HG02588 (cell line): ENCODE measurements at regions not wholly inside any gene's neighbourhood (a gene's known extent, or its start where the extent isn't known, plus 50 kb on each side); places are given as distances from the start of the nearest gene placed in this dataset.
"Not testable (repeated sequence)": the region's sequence is repeated elsewhere in the genome, so short reads cannot be mapped to it uniquely, and the experiment has no call there.

ENCODE experiments used
- ATAC-seq: cut with Tn5 transposase; IDR thresholded peaks from one replicate; pipeline ENCODE4 v1.9.1; 2021; ENCODE audit warnings: mild to moderate bottlenecking, moderate library complexity; ENCODE audit not compliant: unreplicated experiment

DNA sequence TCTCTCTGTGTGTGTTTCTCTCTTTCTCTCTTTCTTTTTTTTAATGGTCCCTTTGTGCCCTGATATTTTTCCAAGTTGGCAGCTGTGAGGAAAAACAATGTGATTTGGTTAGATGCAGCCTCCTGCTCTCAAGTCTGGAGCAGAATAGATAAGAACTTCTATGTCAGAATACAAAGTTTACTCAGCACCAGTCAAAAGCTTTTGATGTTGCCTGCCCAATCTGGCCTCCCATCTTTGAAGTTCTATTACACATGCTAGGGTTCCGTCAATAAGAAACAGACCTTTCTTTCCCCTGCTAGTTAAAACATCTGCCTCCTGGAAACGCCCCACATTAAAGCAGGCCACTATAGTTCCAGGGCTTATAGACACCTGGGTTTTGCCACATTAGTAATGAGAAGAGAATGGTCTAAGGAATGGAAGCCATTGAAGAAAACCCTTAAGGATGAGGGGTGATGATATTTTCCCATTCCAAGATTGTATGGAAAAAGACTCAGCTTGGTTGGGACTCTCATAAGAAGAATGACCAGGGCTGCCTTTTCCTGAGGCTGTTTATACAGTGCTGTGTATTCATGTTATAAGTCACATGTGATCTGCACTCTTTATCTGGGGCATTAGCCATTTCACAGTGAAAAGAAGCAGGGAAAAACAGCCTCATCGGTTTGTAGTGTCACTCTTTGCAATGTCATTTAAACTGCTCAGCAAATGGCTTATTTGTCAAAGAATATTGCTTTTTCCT is 414.7 kb upstream of the PROX1 start:
- no peak for ATAC-seq

DNA sequence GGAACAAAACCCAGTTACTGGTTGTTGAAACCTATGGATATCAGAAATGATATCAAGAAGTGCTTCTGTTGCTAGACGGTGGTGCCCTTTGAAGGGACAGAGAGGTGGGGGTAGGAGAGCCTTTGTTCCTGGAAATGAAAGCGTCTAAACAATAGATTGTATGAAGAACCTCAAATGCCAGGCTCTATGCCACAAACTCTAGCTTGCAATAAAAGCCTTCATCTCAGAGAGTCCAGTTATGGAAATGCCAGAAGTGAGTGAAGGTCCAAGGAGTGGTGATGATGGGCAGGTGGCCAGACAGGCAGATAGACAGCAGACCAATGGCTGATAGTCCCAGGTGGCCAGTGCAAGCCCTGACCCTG is 414.1 kb upstream of the PROX1 start:
- no peak for ATAC-seq

DNA sequence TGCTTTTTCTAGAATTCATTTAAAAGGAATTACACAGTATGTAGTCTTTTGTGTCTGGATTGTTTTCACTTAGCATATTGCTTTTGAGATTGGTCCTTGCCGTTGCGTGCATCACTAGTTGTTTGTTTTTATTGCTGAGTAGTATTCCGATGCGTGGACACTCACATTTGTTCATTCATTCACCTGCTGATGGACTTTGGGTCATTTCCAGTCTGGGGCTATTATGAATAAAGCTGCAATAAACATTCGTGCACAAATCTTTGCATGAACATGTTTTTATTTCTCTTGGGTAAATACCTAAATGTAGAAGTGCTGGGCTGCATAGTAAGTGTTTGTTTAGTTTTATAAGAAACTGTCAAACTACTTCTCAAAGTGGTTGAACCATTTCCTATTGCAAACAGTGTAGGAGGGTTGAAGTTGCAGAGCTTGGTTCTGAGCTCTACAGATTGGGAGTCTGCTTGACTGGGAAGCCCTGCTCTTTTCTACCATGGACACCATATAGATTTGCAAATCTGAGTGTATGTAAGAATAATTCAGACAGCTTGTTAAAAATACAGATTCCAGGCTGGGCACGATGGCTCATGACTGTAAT is 404.7 kb upstream of the PROX1 start:
- no peak for ATAC-seq

DNA sequence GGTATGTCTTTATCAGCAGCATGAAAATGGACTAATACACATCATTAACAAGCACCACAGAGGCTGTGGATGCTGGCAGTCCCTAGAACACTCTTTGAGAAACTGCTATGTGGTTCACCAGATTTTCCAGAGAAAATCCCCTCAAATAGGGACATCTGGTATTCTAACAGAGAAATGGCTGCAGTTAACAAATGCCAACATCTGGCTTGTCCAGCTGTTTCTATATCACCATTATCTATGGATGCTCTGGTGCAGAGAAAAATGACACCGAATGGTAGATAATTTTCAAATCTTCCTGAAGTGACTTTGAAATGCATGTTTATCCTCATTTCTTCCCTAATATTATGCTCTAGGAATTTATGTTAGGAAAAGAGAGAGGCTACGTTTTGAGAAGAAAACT is 403.5 kb upstream of the PROX1 start:
- ATAC-seq, result no peak

DNA sequence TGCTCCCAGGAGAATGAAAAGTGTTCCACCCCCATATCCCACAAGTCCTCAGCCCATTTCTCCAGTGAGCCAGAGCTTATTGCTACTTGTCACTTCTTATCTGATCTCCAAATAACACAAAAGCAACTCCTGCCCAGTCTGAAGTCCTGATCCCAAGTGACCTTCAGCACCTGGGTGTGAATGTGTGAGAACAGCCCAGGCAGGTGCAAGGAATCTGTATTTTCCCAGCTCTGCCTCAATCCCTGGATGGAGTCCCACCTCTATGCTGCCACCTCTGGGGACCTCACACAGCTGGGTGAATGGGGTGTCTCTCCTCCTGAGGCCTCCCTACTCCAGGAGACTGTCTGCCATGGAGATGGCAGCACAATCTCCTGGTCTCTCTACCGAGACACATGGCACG is 402.4 kb upstream of the PROX1 start:
- no peak for ATAC-seq

DNA sequence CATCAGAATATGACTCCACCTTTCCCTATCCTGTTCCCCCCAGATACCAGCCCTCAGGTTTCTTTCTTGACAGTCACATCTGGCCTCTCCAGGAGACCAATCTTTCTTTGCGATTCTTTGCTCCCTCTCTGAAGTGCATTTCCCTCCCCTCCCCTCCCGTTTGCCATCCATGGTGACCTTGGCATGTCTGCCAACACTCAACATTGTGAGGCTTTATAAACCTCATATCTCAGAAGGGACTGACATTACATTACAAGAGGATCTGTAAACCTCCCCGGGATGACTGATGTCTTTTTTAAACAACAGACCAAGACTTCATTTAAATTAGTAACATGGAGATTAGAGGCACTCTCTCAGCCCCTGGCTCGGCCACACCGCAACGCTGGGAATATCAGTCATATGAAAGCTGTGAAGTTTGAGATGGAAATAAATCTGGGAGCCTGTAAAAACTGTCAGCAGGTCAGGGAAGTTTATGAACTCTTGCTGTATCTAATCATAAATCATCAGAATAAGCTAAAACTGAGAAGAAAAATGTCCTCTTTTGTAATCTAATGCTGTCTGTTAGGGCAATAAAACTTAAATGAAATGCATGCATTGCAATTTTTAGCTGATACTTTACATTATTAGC is 401.7 kb upstream of the PROX1 start:
- ATAC-seq, result no peak

DNA sequence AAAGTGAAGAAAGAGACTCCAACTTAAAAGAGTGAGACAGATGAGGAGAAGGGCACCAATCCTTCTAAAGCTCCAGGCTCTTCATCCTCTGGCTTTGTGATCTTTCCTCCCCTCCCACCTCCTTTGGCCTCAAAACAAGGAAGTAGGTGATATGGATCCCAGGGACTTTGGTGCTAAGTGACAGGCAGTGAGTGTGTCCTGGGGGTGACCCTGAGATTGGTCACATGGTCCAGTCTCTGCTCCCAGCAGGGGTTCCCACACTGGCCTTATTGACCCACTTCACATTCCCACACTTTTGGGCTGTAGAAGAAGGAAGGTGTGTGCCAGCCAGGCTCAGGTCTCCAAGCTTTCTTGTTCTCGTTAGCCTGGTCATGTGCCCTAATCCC is 401.2 kb upstream of the PROX1 start:
- no peak for ATAC-seq

DNA sequence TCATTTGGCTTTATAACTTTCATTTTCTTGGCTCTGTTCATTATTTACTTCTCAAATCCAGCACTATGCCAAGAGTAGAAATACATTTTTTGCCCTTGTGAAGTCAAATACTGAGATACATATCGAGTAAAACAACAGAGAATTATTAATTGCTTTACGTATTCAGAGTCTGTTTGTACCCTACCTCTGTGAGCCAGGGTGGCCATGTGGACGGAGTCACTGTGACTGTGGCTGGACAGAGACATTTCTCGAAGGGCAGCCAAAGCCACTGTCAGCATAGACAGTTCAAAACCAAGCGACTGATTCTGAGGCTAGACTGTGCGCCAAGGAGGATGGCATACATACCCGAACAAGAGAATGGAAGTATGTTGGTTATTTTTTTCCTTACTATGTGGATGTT is 391.0 kb upstream of the PROX1 start:
- ATAC-seq, result no peak

DNA sequence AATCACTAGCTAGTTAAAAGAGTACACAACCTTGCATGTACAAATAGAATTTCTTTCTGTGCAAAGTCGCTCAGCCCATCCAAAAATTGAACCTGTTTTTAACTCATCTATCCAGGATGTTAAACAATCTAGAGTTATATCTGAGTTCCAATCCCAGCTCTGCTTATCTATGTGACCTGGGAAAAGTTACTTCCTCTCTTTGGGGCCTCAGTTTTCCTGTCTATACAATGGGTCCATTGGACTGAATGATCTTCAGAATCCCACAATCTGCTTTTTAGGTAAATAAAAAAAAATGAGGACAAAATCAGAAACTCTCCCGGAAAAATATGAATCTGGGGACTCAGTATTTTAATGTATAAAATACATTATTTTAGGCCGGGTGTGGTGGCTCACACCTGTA is 389.5 kb upstream of the PROX1 start:
- ATAC-seq, result no peak

DNA sequence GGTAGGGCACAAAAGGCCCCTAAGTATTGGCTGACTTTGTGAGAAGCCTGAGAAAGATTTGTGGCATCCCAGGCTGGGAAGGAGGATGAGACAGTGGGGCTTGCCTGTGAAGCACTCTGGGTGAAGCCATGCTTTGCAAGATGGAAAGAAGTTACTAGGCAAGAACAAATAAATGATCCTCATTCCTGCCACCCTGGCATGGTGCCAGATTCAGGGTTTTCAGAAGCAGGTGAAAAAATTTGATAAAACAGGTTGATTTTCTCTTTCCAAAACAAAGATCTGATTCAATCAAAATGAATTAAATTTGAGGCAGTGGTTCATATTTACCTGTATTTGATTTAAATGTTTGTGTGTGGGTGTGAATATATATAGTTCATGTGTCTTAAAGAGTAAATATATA is 386.9 kb upstream of the PROX1 start:
- ATAC-seq, result no peak

DNA sequence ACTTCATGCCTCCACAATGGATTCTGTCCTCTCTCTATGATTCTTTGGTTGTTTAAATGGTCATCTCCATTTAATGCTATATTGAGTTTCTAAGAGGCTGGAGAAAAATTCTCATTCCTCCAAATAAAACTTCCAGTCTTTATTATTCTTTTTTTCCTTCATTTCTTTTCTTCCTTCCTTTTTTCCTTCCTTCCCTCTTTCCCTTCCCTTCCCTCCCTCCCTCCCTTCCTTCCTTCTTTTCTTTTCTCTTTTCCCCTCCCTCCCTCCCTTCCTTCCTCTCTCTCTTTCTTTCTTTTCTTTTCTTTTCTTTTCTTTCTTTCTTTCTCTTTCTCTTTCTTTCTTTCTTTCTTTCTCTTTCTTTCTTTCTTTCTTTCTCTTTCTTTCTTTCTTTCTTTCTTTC is 386.1 kb upstream of the PROX1 start:
- not testable (repeated sequence) for ATAC-seq

DNA sequence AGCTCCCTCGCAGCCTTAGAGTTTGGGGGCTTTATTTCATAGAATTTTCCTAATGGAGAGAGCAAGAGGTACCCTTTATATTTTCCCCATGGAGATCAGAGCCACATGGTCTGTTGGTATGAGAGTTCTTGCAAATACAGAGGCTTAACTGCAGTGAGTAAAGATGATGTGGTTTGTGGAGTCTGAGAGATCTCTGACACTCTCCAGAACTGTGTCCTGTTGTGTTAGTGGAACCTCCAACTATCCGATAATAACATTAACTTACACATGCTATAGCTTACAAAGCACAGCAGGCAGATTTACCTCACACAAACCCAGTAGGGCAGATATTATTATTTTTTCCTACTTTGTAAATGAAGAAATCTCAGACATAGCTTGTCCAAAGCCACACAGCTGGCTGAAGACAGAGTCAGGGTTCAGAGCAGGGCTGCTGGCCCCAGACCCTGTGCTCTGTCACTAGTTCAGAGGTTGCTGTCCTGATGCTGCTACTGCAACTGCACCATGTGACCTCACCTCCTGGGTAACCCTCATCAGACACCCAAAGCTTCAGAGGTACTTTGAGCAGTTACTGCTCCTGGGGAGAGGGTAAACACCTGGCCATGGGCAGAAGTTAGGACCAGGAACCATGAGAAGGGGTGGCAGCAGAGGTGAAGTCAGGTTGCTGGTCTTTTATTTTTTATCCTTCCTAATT is 384.8 kb upstream of the PROX1 start:
- no peak for ATAC-seq

DNA sequence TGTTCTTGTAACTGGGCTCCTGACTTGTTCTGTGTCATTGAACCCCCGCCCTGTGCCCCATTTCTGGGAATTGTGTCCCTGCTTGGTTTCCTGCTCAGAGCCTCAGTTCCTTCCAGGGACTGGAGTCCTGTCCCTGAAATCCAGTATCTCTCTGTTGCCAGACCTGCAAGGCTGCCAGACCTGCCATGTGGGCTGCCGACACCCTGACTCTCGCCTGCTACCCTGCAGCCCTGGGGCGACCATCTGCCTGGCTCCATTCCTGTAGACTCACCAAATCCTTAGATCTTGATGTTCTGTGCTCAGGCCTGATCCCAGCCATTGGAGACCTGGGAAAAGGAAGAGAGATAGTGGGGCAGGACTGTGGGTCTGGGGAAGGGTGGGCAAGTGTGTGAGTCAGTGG is 383.3 kb upstream of the PROX1 start:
- no peak for ATAC-seq

DNA sequence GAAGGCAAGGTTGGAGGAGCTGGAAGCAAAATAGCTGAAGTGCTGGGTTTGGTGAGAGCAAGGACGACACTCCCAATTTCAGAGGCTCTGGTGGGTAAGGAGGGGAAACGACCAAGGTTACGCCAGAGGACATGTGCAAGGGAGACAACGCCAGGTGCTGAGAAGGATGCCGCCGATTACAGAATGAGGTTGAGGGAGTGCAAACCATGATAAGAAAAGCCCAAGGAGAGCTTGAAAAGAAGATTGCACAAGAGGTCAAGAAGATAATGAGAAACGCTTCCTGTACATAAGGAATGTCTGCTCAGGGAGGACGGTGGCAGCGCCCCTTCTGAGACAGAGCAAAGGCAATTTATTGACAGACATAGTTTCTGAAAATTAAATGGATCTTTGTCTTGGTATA is 382.0 kb upstream of the PROX1 start:
- no peak for ATAC-seq

DNA sequence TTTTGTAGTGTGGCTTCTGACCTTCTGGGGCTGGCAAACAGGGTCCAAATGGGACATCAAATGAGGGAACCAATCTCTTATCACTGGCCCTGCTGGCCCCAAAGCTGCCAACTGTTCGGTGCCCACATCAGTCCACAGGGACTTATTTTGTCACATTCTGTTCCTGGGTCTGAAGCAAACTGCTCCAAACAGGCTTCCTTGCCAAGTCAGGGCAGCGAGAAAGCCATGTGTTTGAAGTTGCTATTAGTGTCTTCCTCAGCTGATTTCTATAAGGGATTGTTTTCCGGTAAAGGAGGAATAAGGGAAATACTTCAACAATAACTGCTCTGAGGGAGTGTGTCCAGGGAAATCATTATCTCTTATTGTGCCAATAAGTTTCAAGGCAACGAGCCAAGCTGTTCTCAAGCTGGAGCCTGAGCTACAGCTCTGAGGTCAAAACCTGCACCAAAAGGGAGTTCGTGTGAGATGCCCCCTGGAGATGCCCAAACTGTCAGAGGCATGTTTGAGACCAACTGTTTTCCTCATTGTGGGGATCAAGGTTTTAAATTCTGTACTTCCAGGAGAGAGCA is 381.4 kb upstream of the PROX1 start:
- ATAC-seq, result no peak

DNA sequence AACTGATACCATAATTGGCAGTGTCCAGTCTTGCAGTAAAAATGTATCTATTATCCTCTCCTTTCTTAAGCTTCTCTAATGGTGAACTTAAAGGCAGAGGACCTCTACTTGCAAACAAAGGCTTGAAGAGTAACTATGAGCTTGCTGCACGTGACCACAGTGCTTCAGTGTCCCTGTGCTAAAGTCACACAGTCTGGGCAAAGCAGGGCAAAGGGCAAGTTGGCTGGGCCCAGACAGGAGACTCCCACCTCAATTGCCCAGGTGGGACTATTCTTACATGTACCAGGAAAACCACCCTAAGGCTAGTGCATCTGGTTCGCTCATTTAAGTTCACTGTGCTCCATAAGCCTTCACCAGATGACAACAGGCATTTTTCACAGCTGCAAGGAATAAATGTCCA is 374.2 kb upstream of the PROX1 start:
- ATAC-seq, result no peak

DNA sequence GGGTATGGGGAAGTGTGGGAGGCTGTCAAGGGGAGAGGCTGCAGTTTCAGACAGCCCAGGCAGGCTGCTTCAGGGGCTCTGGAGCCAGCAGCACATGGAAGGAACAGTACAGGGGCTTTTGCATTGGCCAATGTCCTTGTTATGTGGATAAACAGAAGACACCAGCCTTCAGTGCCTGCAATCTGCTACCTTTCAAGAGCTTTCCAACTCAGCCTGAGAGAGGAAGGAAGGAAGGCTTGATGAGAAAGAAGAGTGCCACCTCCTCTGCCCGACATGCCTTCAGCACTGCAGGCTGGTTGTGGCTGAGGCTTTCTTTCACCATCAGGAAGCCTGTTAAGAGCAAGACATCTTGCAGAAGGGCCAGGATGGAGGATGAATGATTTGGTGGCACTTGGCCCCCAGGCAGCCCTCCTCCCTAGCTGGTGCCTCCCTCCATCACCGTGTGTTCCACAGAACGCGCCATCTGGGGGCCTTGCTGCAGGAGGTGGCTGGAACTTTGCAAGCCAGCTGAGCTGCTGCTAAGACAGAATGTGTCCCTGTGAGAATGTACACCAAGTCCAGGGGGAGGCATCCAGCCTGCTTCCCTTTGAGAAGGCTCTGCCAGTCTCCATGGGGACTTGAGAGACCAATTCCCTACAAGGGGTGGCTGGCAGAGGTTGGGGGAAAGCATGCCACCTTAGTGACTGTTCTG is 372.4 kb upstream of the PROX1 start:
- ATAC-seq, result no peak

DNA sequence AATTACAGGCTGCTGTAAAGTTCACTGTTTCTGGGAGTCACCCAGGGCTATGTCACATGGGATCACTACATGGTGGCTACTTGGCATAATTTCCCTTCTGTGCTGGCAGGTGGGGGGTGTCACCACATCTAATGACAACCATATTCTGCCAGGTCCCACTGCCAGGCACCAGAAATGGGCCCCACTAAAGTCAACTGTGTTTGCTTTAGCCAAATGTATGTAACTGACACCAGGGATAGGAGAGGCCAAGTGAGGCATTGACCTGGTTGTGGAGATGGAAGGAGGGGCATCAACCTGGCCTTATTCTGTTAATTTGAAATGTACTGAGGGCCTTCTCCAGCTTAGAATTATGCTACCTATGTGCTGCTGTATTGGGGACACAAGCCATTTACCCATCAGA is 370.6 kb upstream of the PROX1 start:
- ATAC-seq, result no peak

DNA sequence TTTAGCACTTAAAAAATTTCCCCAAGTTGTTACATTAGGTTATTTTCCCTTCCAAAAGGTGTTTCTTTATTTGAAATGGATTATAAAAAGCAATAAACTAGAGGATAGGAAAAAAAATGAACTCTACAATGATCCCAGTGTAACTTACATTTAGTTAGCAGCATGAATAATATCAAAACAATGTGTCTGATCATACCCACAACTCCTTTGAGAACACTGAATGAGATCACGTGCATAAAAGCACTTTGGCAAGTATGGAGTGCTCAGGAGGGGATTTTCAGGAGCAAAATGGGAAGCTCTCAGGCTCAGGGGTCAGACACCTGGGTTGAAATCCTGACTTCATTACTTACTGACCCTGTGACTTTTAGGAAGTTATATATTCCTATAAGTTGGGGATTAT is 369.7 kb upstream of the PROX1 start:
- no peak for ATAC-seq

DNA sequence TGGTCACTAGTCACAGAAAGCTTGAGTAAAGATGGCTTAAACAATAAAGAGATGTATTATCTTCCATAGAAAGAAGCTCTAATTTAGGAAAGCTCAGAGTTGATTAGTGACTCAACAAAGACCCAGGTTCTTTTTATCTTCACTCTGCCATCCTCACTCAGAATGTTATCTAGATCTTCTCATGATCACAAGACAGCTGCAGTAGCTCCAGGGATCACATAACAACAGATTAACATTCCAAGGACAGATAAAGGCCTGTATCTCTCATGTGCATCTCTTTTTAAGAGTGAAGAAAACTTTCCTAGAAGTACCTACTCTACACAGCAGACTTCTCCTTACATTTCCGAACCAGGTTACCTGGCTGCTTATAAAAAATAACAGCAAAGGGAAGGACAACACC is 368.7 kb upstream of the PROX1 start:
- no peak for ATAC-seq

DNA sequence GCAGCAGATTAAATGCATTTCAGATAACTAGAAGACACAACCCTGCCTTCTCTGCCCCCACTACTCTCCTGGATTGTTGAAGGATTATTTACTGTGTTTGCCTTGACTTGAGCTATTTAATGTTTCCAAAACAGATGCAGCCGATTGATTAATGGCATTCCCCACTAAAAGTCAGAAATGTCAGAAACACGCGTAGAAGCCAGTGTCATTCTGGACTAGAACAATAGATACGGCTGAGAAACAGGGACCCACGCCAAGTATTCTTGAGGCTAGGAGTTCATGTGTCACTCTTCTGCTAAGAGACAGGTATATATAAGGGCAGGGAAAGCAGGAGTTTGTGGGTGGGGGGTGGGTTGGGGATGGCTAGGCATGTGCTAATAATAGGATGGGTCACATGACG is 366.7 kb upstream of the PROX1 start:
- no peak for ATAC-seq
